AG04450 (cell line): ENCODE measurements at regions not wholly inside any gene's neighbourhood (a gene's known extent, or its start where the extent isn't known, plus 50 kb on each side); places are given as distances from the start of the nearest gene placed in this dataset.

ENCODE experiments used
- CTCF ChIA-PET: fragments of 300-600, 350-600 bp; formaldehyde crosslinking; extraction: SDS; loops from one replicate; lab custom pipeline; 2022; ENCODE audit warnings: antibody characterized with exemption, inconsistent platforms; lab: Charles Lee
- POLR2A ChIA-PET: fragments of 350-600 bp; formaldehyde crosslinking; extraction: SDS; loops from one replicate; lab custom pipeline; 2021; ENCODE audit warnings: antibody characterized with exemption, inconsistent platforms; lab: Yijun Ruan, JAX
- DNase-seq: peaks from one replicate; pipeline ENCODE4 v3.0.0-alpha.2; 2011; ENCODE audit warnings: low read depth, low spot score
- H3K27ac ChIP-seq: one replicate; pipeline ENCODE4 v1.5.1; 2012; ENCODE audit warnings: low read depth, low read length, control low read depth
- H3K27me3 ChIP-seq: one replicate; pipeline ENCODE4 v1.6.0; 2012; ENCODE audit warnings: low read length; ENCODE audit not compliant: control insufficient read depth, insufficient read depth
- H3K4me3 ChIP-seq: 2 replicates; pipeline ENCODE4 v1.5.1; 2011; ENCODE audit warnings: mild to moderate bottlenecking, low read depth, low read length, control low read depth
- H3K9me3 ChIP-seq: 2 replicates; pipeline ENCODE4 v1.5.1; 2012; ENCODE audit warnings: low read length; ENCODE audit not compliant: control insufficient read depth, insufficient read depth
- CTCF ChIP-seq: IDR thresholded peaks from 2 replicates; pipeline ENCODE4 v1.5.1; 2011; ENCODE audit warnings: low read depth, low read length, control low read depth, inconsistent platforms

- Histone ChIP-seq H3K27ac (no peak overlapping the region), H3K9me3 (no peaks in the 10 kb centered on the region; the same call in 1 of the 2 replicates), H3K4me3 (no peak overlapping the region), H3K27me3 (no peaks in the 10 kb centered on the region)
- TF ChIP-seq CTCF: no peak
- CTCF ChIA-PET: no interaction called here
- POLR2A ChIA-PET: no interaction called here
- DNase-seq: no peak
Observed at GRCh38 chr1:30416221-30416820, 307.1 kb downstream of the MATN1 start.

- POLR2A ChIA-PET: no interaction called here
- no peak for TF ChIP-seq CTCF
- Histone ChIP-seq H3K27me3 (no peaks in the 10 kb centered on the region), H3K9me3 (no peaks in the 10 kb centered on the region; the same call in 1 of the 2 replicates), H3K4me3 (no peak overlapping the region), H3K27ac (no peak overlapping the region)
- CTCF ChIA-PET: no interaction called here
- DNase-seq: no peak
Observed at GRCh38 chr1:30415171-30415940, 308.0 kb downstream of the MATN1 start.

GRCh38 chr1:30414851-30415165 is 308.6 kb downstream of the MATN1 start:
- CTCF ChIA-PET: no interaction called here
- no peaks in the 10 kb centered on the region for H3K27me3 ChIP-seq
- POLR2A ChIA-PET: no interaction called here
- H3K27ac ChIP-seq: no peak overlapping the region
- no peak for DNase-seq
- no peak overlapping the region for H3K4me3 ChIP-seq
- TF ChIP-seq CTCF: no peak
- H3K9me3 ChIP-seq: no peaks in the 10 kb centered on the region; the same call in 1 of the 2 replicates

- no peaks in the 10 kb centered on the region; the same call in 1 of the 2 replicates for H3K9me3 ChIP-seq
- no peak for DNase-seq
- H3K27ac ChIP-seq: no peak overlapping the region
- no peaks in the 10 kb centered on the region for H3K27me3 ChIP-seq
- ChIA-PET CTCF (no interaction called here), POLR2A (no interaction called here)
- TF ChIP-seq CTCF: no peak
- H3K4me3 ChIP-seq: no peak overlapping the region
Observed at GRCh38 chr1:30414086-30414850, 309.1 kb downstream of the MATN1 start.

- POLR2A ChIA-PET: no interaction called here
- H3K27me3 ChIP-seq: no peaks in the 10 kb centered on the region
- no peak overlapping the region for H3K4me3 ChIP-seq
- no peaks in the 10 kb centered on the region; the same call in 1 of the 2 replicates for H3K9me3 ChIP-seq
- CTCF ChIA-PET: no interaction called here
- H3K27ac ChIP-seq: no peak overlapping the region
- TF ChIP-seq CTCF: no peak
- no peak for DNase-seq
Observed at GRCh38 chr1:30413606-30414005, 309.8 kb downstream of the MATN1 start.
